ENCODE measurements at regions not wholly inside any gene's neighbourhood (a gene's known extent, or its start where the extent isn't known, plus 50 kb on each side); places are given as distances from the start of the nearest gene placed in this dataset.

DNA sequence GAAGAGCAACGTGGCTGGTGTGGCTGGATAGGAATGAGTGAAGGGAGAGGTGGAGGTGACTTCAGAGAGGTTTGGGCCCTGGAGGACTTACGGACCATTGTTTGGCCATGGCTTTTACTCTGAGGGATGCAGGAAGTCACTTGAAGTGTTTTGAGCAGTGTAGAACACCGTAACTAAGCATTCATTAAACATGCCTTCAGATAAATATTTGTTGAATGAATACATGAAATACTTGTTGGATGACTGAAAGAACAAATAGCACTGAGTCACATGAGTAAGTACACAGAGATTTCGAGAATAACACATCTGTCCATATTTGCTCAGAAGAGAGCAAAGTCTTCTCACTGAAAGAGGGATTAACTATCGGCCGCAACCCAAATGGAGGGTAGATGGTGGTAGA is 182.7 kb upstream of the SNX19 start:
- TF ChIP-seq, protein P1, sequence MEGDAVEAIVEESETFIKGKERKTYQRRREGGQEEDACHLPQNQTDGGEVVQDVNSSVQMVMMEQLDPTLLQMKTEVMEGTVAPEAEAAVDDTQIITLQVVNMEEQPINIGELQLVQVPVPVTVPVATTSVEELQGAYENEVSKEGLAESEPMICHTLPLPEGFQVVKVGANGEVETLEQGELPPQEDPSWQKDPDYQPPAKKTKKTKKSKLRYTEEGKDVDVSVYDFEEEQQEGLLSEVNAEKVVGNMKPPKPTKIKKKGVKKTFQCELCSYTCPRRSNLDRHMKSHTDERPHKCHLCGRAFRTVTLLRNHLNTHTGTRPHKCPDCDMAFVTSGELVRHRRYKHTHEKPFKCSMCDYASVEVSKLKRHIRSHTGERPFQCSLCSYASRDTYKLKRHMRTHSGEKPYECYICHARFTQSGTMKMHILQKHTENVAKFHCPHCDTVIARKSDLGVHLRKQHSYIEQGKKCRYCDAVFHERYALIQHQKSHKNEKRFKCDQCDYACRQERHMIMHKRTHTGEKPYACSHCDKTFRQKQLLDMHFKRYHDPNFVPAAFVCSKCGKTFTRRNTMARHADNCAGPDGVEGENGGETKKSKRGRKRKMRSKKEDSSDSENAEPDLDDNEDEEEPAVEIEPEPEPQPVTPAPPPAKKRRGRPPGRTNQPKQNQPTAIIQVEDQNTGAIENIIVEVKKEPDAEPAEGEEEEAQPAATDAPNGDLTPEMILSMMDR (conservative IDR thresholded peaks at IDR 0.05; ENCODE audit: low read depth) = no peak
- POLR2A ChIA-PET (ENCODE audit: low non-redundant PET) = no interaction called here
- CTCF ChIA-PET = no interaction called here
- H3K27ac ChIP-seq = no peak overlapping the region
- peak; percentile 4 for DNase-seq (ENCODE audit: low spot score)

DNA sequence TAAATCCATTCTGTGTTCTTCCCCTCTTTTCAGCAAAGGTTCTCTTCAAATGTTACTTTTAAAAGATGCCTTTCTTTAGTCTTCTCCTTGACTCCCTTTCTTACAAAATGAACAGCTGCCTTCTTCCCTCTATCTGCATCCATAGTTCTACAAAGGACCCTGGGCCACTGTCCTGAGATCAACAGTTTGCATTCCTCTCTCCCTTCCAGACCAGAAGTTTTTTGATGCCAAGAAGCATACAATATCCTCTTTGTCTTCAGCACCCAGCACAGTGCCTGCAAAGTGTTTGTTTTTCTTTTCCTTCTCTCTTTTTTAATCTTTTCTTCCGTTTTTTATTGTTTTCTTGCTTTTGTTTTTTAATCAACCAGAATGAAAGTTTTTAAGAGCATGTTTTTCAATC is 183.5 kb upstream of the SNX19 start:
- CTCF ChIA-PET = interaction anchor here (1.1 kb wide), 1 partner anchor 35 kb away, joined by 3 read pairs; no protein-coding TSS in a partner anchor
- POLR2A ChIA-PET (ENCODE audit: low non-redundant PET) = no interaction called here
- no peak overlapping the region for H3K27ac ChIP-seq
- DNase-seq (ENCODE audit: low spot score) = no peak
- TF ChIP-seq, protein P1 (conservative IDR thresholded peaks at IDR 0.05; ENCODE audit: low read depth) = no peak

DNA sequence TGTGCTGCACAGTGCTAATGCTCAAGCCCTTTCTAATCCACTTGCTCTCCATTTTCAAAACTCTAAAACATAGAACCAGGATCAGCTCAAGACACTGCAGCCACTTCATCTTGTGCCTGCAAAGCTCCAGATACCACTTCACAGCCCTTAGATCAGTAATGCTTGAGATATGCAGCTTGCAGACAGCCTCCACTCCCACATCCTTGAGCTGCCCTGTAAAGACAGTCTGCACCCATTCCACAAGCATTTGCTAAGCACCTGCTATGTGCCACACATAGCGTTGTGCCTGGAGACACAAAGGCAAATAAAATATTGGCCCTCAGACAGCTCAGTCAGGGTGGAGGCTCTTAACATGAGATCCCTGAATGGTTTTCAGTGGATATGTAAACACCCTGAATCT is 192.5 kb upstream of the SNX19 start:
- ChIA-PET POLR2A (ENCODE audit: low non-redundant PET) (no interaction called here), CTCF (no interaction called here)
- H3K27ac ChIP-seq = no peak overlapping the region
- TF ChIP-seq, protein P1 (conservative IDR thresholded peaks at IDR 0.05; ENCODE audit: low read depth) = no peak
- DNase-seq (ENCODE audit: low spot score) = no peak

DNA sequence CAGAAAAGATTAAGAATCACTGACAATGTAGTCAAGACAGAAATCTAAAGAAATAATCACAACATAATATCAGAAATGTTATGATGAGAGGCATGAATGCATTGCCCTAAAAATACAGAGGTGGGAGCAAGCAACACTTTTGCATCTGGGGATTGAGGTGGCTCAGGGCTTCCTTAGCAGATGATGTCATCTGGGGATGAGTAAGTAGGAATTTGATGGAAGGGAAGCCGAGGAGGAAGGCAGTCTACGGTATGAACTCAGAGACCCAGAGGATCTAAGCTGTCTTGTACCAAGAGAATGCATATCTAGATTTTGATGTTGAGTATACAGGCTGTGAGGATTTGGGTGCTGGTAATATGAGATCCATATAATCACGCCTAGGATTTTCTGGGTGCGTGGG is 193.0 kb upstream of the SNX19 start:
- POLR2A ChIA-PET (ENCODE audit: low non-redundant PET) = no interaction called here
- no peak overlapping the region for H3K27ac ChIP-seq
- DNase-seq (ENCODE audit: low spot score) = peak; percentile 7
- CTCF ChIA-PET = no interaction called here
- TF ChIP-seq, protein P1 (conservative IDR thresholded peaks at IDR 0.05; ENCODE audit: low read depth) = no peak

DNA sequence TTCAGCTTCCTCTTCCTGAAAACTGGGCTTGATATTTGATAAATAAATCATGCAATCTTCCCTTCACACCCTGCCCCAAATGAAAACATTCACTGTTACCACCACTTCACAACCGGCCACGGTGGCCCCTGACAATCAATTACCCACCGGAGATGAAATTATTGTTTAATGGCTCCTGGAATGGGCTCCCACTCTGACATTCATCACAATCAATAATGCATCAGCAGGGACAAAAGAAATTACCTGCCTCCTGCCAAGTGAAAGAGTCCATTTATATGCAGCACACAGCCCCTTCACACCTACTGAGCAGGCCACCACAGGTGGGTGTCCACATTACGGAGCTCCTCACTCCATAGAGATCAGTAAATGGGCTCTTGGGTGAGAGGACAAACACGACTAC is 193.5 kb upstream of the SNX19 start:
- POLR2A ChIA-PET (ENCODE audit: low non-redundant PET) = no interaction called here
- no peak for DNase-seq (ENCODE audit: low spot score)
- H3K27ac ChIP-seq = no peak overlapping the region
- TF ChIP-seq, protein P1 (conservative IDR thresholded peaks at IDR 0.05; ENCODE audit: low read depth) = no peak
- CTCF ChIA-PET = no interaction called here

DNA sequence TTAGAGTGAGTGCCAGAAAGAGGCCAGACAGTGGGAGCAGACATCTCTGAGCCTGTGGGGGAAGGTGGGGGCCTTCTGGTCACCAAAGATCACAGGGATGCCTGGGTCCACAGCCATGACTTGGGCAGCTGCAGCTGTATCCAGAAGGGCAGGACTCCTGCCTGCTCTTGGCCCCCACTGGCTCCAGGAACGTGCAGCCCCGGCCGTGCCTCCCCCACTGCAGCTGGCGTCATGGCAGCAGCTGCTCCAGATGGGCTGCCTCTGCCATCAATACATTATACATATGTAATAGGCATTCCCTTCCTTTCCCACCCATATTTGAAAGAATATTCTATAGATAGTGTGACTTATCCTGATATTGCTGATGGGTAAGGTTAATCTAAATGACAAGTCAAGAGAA is 195.5 kb upstream of the SNX19 start:
- POLR2A ChIA-PET (ENCODE audit: low non-redundant PET) = no interaction called here
- no peak for DNase-seq (ENCODE audit: low spot score)
- TF ChIP-seq, protein P1 (conservative IDR thresholded peaks at IDR 0.05; ENCODE audit: low read depth) = no peak
- no peak overlapping the region for H3K27ac ChIP-seq
- CTCF ChIA-PET = interaction anchor here (0.6 kb wide), 1 partner anchor 42 kb away, joined by 5 read pairs; no protein-coding TSS in a partner anchor

DNA sequence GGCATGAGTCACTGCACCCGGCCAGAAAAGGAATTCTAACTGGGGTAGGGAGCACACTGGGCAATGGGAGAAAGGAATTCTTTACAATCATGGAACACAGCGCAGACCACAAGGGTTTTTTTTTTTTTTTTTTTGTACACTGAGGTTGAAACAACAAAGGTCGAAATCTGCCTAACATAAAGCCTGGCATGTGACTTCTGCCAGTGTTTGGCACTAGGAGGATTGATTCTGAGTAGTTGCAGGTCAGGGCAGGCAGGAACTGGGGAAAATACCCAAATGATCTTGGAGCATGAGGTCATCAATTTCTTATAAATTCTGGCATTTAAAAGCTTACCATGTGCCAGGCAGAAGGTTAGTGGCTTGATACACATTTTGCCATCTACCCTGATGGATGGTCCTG is 202.0 kb upstream of the SNX19 start:
- ChIA-PET CTCF (interaction anchor here (0.8 kb wide), 1 partner anchor 21 kb away, joined by 3 read pairs; no protein-coding TSS in a partner anchor), POLR2A (ENCODE audit: low non-redundant PET) (no interaction called here)
- TF ChIP-seq, protein P1 (conservative IDR thresholded peaks at IDR 0.05; ENCODE audit: low read depth) = no peak
- DNase-seq (ENCODE audit: low spot score) = no peak
- H3K27ac ChIP-seq = no peak overlapping the region

All from RWPE1 (cell line).